H1 (cell line): ENCODE measurements at regions not wholly inside any gene's neighbourhood (a gene's known extent, or its start where the extent isn't known, plus 50 kb on each side); places are given as distances from the start of the nearest gene placed in this dataset.

Experiments used
- CTCF ChIA-PET: fragments of 300-600 bp; sonication (Branson Sonifier 250); formaldehyde crosslinking; loops from one replicate; lab custom pipeline; 2021; ENCODE audit not compliant: partially characterized antibody; lab: Charles Lee
- POLR2A ChIA-PET: fragments of 300-600 bp; sonication (Branson Sonifier 250); formaldehyde crosslinking; loops from one replicate; lab custom pipeline; 2021; ENCODE audit warnings: inconsistent platforms; ENCODE audit not compliant: partially characterized antibody; lab: Charles Lee
- DNase-seq, 2 experiments: peaks; one replicate each; pipeline versions ENCODE4 v3.0.0 to v3.0.0-alpha.2; 2010 to 2022; ENCODE audit warnings: low spot score in 2 of 2, low read depth in 1 of 2, mixed read lengths in 1 of 2
- FAIRE-seq: peaks from 2 replicates; lab custom pipeline; 2011; peaks lifted over from hg19 to GRCh38; lab: Jason Lieb, UNC
- H2AFZ ChIP-seq: 2 replicates; pipeline ENCODE4 v1.8.1; 2012; ENCODE audit warnings: low read length, inconsistent platforms
- H2AK5ac ChIP-seq: 2 replicates; pipeline ENCODE4 v1.6.1; 2013; ENCODE audit warnings: low read depth, low read length
- H2BK120ac ChIP-seq: replicated peaks from 2 replicates; pipeline ENCODE3; 2013; ENCODE audit warnings: low read depth, low read length, inconsistent platforms
- H2BK12ac ChIP-seq: 2 replicates; pipeline ENCODE4 v1.6.1; 2013; ENCODE audit warnings: low read depth, low read length
- H2BK15ac ChIP-seq: 2 replicates; pipeline ENCODE4 v1.6.1; 2013; ENCODE audit warnings: low read length
- H2BK20ac ChIP-seq: 2 replicates; pipeline ENCODE4 v1.6.1; 2013; ENCODE audit warnings: low read length
- H2BK5ac ChIP-seq: 2 replicates; pipeline ENCODE4 v1.6.1; 2013; ENCODE audit warnings: low read depth, low read length
- H3K14ac ChIP-seq: 2 replicates; pipeline ENCODE4 v1.6.1; 2013; ENCODE audit warnings: inconsistent platforms; ENCODE audit not compliant: insufficient read length
- H3K18ac ChIP-seq: 2 replicates; pipeline ENCODE4 v1.6.1; 2013; ENCODE audit warnings: low read length; ENCODE audit errors: extremely low read depth
- H3K23ac ChIP-seq: 2 replicates; pipeline ENCODE4 v1.6.1; 2013; ENCODE audit warnings: inconsistent platforms; ENCODE audit not compliant: insufficient read length
- H3K23me2 ChIP-seq: 2 replicates; pipeline ENCODE4 v1.6.1; 2013; ENCODE audit warnings: low read depth, low read length
- H3K27ac ChIP-seq: 2 replicates; pipeline ENCODE4 v1.6.1; 2011; ENCODE audit warnings: low read depth, low read length, inconsistent platforms
- H3K27me3 ChIP-seq, 4 experiments: replicated peaks in 1 of 4; 1 replicate in 1 of 4; 2 replicates in 3 of 4; pipeline versions ENCODE4 v1.6.1 to v1.8.1; 2011 to 2013; ENCODE audit warnings: low read length in 3 of 4, mild to moderate bottlenecking in 3 of 4, inconsistent platforms in 2 of 4, mixed read lengths in 2 of 4, moderate library complexity in 1 of 4; ENCODE audit not compliant: control insufficient read depth in 3 of 4, insufficient read depth in 3 of 4; ENCODE audit errors: extremely low read depth in 1 of 4
- H3K36me3 ChIP-seq, 4 experiments: 2 replicates each; pipeline versions ENCODE4 v1.6.1 to v1.8.1; 2011 to 2013; ENCODE audit warnings: mild to moderate bottlenecking in 4 of 4, low read length in 3 of 4, moderate library complexity in 2 of 4, control low read depth in 1 of 4, inconsistent platforms in 1 of 4; ENCODE audit not compliant: insufficient read depth in 4 of 4, control insufficient read depth in 2 of 4
- H3K4ac ChIP-seq: replicated peaks from 2 replicates; pipeline ENCODE3; 2013; ENCODE audit warnings: low read length, low read depth, mixed read lengths, inconsistent platforms; ENCODE audit not compliant: insufficient read length
- H3K4me1 ChIP-seq, 4 experiments: replicated peaks in 1 of 4; 1 replicate in 1 of 4; 2 replicates in 3 of 4; pipeline versions ENCODE4 v1.6.1 to v1.8.1; 2011 to 2013; ENCODE audit warnings: low read length in 3 of 4, inconsistent platforms in 2 of 4, mixed read lengths in 1 of 4; ENCODE audit not compliant: insufficient read depth in 4 of 4, control insufficient read depth in 3 of 4
- H3K4me2 ChIP-seq, 2 experiments: 2 replicates each; pipeline versions ENCODE4 v1.6.1 to v1.8.1; 2011 to 2013; ENCODE audit warnings: low read depth in 2 of 2, low read length in 2 of 2, control low read depth in 1 of 2, inconsistent platforms in 1 of 2, mild to moderate bottlenecking in 1 of 2; ENCODE audit not compliant: insufficient read depth in 1 of 2
- H3K4me3 ChIP-seq, 4 experiments: fragments of 200-600, 300-600 bp in 1 of 4; sonication (generic), shearing (Covaris generic), sonication (Bioruptor Twin) in 1 of 4; 2 replicates each; pipeline versions ENCODE4 v1.5.1 to v1.8.1; 2011 to 2016; ENCODE audit warnings: low read length in 4 of 4, low read depth in 3 of 4, control low read depth in 2 of 4, inconsistent platforms in 2 of 4, mild to moderate bottlenecking in 2 of 4, mixed read lengths in 1 of 4, moderate library complexity in 1 of 4; ENCODE audit not compliant: insufficient read depth in 2 of 4; ENCODE audit errors: extremely low read depth in 1 of 4
- H3K56ac ChIP-seq: replicated peaks from 2 replicates; pipeline ENCODE3; 2013; ENCODE audit warnings: low read depth, mild to moderate bottlenecking, mixed read lengths, low read length, inconsistent platforms; ENCODE audit not compliant: insufficient read length
- H3K79me1 ChIP-seq: 2 replicates; pipeline ENCODE4 v1.6.1; 2013; ENCODE audit warnings: low read depth, low read length, control low read depth
- H3K79me2 ChIP-seq, 2 experiments: 2 replicates each; pipeline versions ENCODE4 v1.6.1 to v1.8.1; 2012 to 2013; ENCODE audit warnings: low read length in 2 of 2, mild to moderate bottlenecking in 2 of 2, inconsistent platforms in 1 of 2; ENCODE audit not compliant: insufficient read depth in 2 of 2, control insufficient read depth in 1 of 2
- H3K9ac ChIP-seq, 4 experiments: replicated peaks in 1 of 4; 1 replicate in 1 of 4; 2 replicates in 3 of 4; pipeline versions ENCODE4 v1.6.1 to v1.8.1; 2011 to 2013; ENCODE audit warnings: low read depth in 3 of 4, low read length in 3 of 4, control low read depth in 2 of 4, mild to moderate bottlenecking in 2 of 4, moderate library complexity in 2 of 4, inconsistent platforms in 1 of 4; ENCODE audit errors: extremely low read depth in 1 of 4
- H3K9me3 ChIP-seq, 2 experiments: 2 replicates each; pipeline versions ENCODE4 v1.6.1 to v1.8.1; 2012 to 2013; ENCODE audit warnings: mild to moderate bottlenecking in 2 of 2, moderate library complexity in 2 of 2, control low read depth in 1 of 2, inconsistent platforms in 1 of 2, low read depth in 1 of 2, low read length in 1 of 2, mixed read lengths in 1 of 2; ENCODE audit not compliant: insufficient read depth in 2 of 2
- H4K20me1 ChIP-seq, 2 experiments: replicated peaks in 1 of 2; 2 replicates each; pipeline versions ENCODE3 to v1.8.1; 2011 to 2013; ENCODE audit warnings: inconsistent platforms in 2 of 2, low read length in 2 of 2, mild to moderate bottlenecking in 1 of 2; ENCODE audit not compliant: insufficient read depth in 2 of 2, control insufficient read depth in 1 of 2
- H4K5ac ChIP-seq: 2 replicates; pipeline ENCODE4 v1.6.1; 2013; ENCODE audit warnings: low read length, low read depth, mixed read lengths, inconsistent platforms; ENCODE audit not compliant: insufficient read length
- H4K8ac ChIP-seq: 2 replicates; pipeline ENCODE4 v1.8.0; 2013; ENCODE audit warnings: mild to moderate bottlenecking, moderate library complexity, low read length, inconsistent platforms; ENCODE audit not compliant: insufficient read depth; ENCODE audit errors: extremely low read depth
- H4K91ac ChIP-seq: replicated peaks from 2 replicates; pipeline ENCODE3; 2013; ENCODE audit warnings: low read length, mixed read lengths, inconsistent platforms; ENCODE audit not compliant: insufficient read length
- CBX8 ChIP-seq: fragments of 300-800, 300-1000 bp; sonication (generic); IDR thresholded peaks from 2 replicates; pipeline ENCODE4 v1.7.1; 2016; ENCODE audit warnings: low read depth, low read length, borderline replicate concordance
- HDAC6 ChIP-seq: IDR thresholded peaks from one replicate; pipeline ENCODE4 v1.7.1; 2012; ENCODE audit warnings: low read depth, mild to moderate bottlenecking, inconsistent platforms, low read length, moderate library complexity
- JUN ChIP-seq: IDR thresholded peaks from 2 replicates; pipeline ENCODE4 v1.6.1; 2011; ENCODE audit warnings: low read depth, mild to moderate bottlenecking, improper control_type of control experiment, low read length
- NANOG ChIP-seq: IDR thresholded peaks from 2 replicates; pipeline ENCODE4 v1.6.1; 2011; ENCODE audit warnings: low read length, low read depth, mild to moderate bottlenecking, inconsistent platforms; ENCODE audit not compliant: insufficient read depth, poor library complexity, severe bottlenecking
- NRF1 ChIP-seq: IDR thresholded peaks from 2 replicates; pipeline ENCODE4 v1.6.1; 2011; ENCODE audit warnings: mild to moderate bottlenecking, low read depth, low read length, improper control_type of control experiment
- PHF8 ChIP-seq: fragments of 200-600 bp; sonication (generic); conservative IDR thresholded peaks from 2 replicates; pipeline ENCODE4 v1.7.1; 2012; ENCODE audit warnings: low read depth, mild to moderate bottlenecking, inconsistent platforms, low read length, moderate library complexity
- RAD21 ChIP-seq, 2 experiments: IDR thresholded peaks in 1 of 2; conservative IDR thresholded peaks in 1 of 2; 2 replicates each; pipeline ENCODE4 v1.6.1; 2011; ENCODE audit warnings: low read depth in 2 of 2, low read length in 2 of 2, improper control_type of control experiment in 1 of 2, inconsistent platforms in 1 of 2, mild to moderate bottlenecking in 1 of 2, moderate library complexity in 1 of 2
- SP1 ChIP-seq: IDR thresholded peaks from 2 replicates; pipeline ENCODE4 v1.6.1; 2011; ENCODE audit warnings: low read depth, low read length
- SP2 ChIP-seq: IDR thresholded peaks from 2 replicates; pipeline ENCODE4 v1.6.1; 2012; ENCODE audit warnings: mild to moderate bottlenecking, low read length, inconsistent platforms
- USF2 ChIP-seq: IDR thresholded peaks from 2 replicates; pipeline ENCODE4 v1.6.1; 2011; ENCODE audit warnings: low read length, improper control_type of control experiment
- ZNF274 ChIP-seq: IDR thresholded peaks from 2 replicates; pipeline ENCODE4 v1.7.0; 2012; ENCODE audit warnings: low read length, borderline replicate concordance; ENCODE audit errors: extremely low read depth
- WGBS, 2 experiments: shearing (Covaris generic) in 1 of 2; methylation state at CpG; one replicate each; pipeline versions ENCODE4 v1.1.6 to v1.1.7; 2013 to 2015; ENCODE audit warnings: low lambda C conversion rate in 2 of 2, mixed read lengths in 2 of 2, inconsistent platforms in 1 of 2, low coverage in 1 of 2, missing lambda C conversion rate in 1 of 2; ENCODE audit not compliant: insufficient replicate concordance in 2 of 2, insufficient coverage in 1 of 2, insufficient read length in 1 of 2; ENCODE audit errors: extremely low coverage in 1 of 2, missing lambda C conversion rate in 1 of 2; 5-methylcytosine and 5-hydroxymethylcytosine counted together

GRCh38 chr1:58076258-58076657 lies 470.3 kb downstream of the OMA1 start:
- H3K27ac ChIP-seq = no peak overlapping the region
- no peak overlapping the region for H4K91ac ChIP-seq
- no peak overlapping the region for H3K4me2 ChIP-seq
- no peak overlapping the region for H4K5ac ChIP-seq
- no peak overlapping the region for H3K23ac ChIP-seq
- no peak overlapping the region for H2BK120ac ChIP-seq
- no peak overlapping the region for H3K56ac ChIP-seq
- 80% methylated on average over 2 of the region's 2 CpGs; no CpG with 5 or more reads in 1 of the 2 experiments for WGBS, 2 experiments
- no peak overlapping the region for H2AK5ac ChIP-seq
- no peak overlapping the region for H3K18ac ChIP-seq
- H3K14ac ChIP-seq = no peak overlapping the region
- no peaks in the 10 kb centered on the region for H3K4me1 ChIP-seq
- CTCF ChIA-PET = no interaction called here
- no peak overlapping the region for H2AFZ ChIP-seq
- no peak for FAIRE-seq
- H4K8ac ChIP-seq = no peak overlapping the region
- no peak overlapping the region for H3K9ac ChIP-seq
- TF ChIP-seq SP1 (no peak), CBX8 (no peak), HDAC6 (no peak), PHF8 (no peak), SP2 (no peak), ZNF274 (no peak), USF2 (no peak), NANOG (no peak), JUN (no peak), NRF1 (no peak), RAD21 (IDR thresholded peaks at IDR 0.05 in 1 of 2, conservative IDR thresholded peaks at IDR 0.05 in 1 of 2; ENCODE audit: low read depth in 2 of 2, low read length in 2 of 2) (no peak)
- TF ChIP-seq, all 59 proteins: peak for 0
- POLR2A ChIA-PET = no interaction called here
- no peak overlapping the region for H2BK5ac ChIP-seq
- H3K23me2 ChIP-seq = no peaks in the 10 kb centered on the region
- H2BK15ac ChIP-seq = no peak overlapping the region
- H2BK12ac ChIP-seq = no peak overlapping the region
- no peaks in the 10 kb centered on the region for H3K79me2 ChIP-seq
- H3K27me3 ChIP-seq = no peaks in the 10 kb centered on the region
- no peak overlapping the region for H3K4me3 ChIP-seq
- no peaks in the 10 kb centered on the region for H3K36me3 ChIP-seq
- no peak overlapping the region for H2BK20ac ChIP-seq
- H3K79me1 ChIP-seq = no peaks in the 10 kb centered on the region
- no peaks in the 10 kb centered on the region for H4K20me1 ChIP-seq
- no peak for DNase-seq
- H3K4ac ChIP-seq = no peak overlapping the region
- H3K9me3 ChIP-seq = no peaks in the 10 kb centered on the region
